Activated CD8-positive, alpha-beta memory T cell treated with anti-CD3 and anti-CD28 coated beads for 4 hours (primary cell): ENCODE measurements at regions not wholly inside any gene's neighbourhood (a gene's known extent, or its start where the extent isn't known, plus 50 kb on each side); places are given as distances from the start of the nearest gene placed in this dataset.

Experiments
- DNase-seq, 2 donors: peaks; one replicate each; pipeline ENCODE4 v3.0.0-alpha.2; 2020; ENCODE audit warnings: low read depth in 2 of 2

DNA sequence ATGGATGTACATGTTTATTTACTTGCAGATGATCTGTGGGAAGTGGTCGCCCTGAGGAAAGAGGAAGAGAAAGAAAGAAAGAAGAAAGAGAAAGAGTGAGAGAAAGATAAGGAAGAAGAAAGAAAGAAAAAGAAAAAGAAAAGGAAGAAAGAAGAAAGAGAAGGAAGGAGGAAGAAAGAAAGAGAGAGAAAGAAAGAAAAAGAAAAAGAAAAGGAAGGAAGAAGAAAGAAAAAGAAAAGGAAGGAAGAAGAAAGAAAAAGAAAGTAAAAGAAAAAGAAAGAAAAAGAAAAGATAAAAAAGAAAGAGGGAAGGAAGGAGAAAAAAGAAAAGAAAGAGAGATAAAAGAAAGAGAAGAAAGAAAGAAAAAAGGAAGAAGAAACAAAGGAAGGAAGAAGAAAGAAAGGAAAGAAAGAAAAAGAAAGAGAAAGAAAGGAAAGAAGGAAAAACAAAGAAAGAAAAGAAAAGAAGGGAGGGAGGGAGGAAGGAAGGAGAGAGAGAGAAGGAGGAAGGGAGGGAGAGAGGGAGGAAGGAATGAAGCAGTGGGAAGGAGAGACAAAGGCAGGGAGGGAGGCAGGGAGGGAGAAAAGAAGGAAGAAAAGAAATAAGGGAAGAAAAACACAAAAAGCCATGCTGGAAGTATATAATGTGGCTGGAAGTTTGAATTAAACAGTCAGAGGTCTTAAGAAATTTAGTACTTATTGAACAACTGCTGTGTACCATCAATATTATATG, 976.6 kb downstream of the FAM181B start:
- DNase-seq = no peak

DNA sequence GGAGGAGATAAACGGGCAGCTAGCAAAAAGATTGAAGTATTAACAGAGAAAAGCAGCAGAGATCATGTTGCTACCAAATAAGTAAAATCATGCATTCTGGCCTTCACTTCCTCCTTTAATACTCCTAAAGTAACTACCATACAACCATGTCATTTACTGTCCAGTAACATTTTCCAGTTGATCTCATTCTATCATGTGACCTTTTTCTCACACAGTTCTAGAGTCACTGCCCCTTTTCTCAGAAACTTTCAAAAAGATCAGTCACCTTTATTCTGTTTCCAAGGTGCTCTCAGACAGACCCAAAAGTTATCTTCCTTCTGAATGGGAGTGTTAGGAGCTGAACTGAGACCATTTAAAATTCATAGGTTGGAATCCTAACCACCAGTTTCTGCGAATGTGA, 984.4 kb downstream of the FAM181B start:
- DNase-seq = no peak

DNA sequence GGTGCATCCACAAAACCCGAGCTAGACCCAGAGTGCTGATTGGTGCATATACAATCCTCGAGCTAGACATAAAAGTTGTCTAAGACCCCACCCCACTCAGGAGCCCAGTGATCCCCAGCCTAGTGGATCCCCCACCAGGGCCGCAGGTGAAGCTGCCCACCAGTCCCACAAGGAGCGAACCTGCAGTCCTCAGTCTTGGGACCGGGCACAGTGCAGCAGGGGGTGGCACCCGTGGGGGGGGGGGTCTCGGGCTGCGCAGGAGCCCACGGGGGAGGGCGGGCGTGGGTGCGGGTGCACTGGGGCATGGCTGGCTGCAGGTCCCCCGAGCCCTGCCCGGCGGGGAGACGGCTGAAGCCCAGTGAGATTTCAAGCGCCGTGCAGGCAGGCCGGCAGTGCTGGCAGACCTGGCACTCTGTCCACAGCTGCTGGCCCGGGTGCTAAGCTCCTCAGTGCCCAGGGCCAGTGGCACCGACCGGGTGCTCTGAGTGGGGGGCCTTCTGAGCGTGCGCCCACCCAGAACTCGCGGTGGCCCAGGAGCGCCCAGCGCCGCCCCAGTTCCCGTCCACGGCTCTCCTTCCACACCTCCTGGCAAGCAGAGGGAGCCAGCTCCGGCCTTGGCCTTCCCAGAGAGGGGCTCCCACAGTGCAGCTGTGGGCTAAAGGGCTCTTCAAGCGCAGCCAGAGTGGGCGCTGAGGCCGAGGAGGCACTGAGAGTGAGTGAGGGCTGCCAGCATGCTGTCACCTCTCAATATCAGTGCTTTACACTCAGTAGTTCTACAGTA, 989.1 kb downstream of the FAM181B start:
- DNase-seq = no peak

DNA sequence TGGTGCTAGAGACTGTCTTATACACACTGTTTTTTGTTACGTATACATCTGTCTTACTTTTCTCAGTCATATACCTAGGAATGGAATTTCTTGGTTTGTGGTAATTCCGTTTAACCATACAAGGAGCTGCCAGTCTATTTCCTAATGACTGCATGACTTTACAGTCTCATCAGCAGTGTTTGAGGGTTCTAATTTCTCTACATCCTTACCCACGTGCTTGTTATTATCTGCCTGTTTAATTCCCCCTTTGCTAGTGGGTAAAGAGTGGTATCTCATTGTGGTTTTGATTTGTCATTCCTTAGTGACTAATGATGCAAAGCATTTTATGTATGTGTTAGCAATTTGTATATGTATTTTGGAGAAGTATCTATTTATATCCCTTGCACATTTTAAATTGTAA, 1008.0 kb downstream of the FAM181B start:
- no peak for DNase-seq

DNA sequence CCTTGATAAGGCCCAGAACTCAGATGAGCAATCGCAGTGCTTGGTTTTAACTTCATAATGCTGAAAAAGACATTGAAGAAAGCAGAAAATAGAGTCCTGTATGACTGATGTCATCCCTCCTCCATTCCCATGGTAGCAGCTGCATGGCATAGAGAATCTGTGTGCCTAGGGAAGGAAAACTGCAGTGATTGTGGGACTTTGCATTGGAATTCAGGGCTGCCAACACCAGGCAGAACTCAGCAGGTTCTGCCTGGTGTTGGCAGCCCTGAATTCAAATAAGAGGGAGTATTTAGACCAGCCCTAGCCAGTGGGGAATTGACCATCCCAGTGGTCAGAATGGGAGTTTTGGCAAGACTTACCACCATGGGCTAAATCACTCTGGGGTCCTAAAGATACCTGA, 1016.0 kb downstream of the FAM181B start:
- no peak for DNase-seq

DNA sequence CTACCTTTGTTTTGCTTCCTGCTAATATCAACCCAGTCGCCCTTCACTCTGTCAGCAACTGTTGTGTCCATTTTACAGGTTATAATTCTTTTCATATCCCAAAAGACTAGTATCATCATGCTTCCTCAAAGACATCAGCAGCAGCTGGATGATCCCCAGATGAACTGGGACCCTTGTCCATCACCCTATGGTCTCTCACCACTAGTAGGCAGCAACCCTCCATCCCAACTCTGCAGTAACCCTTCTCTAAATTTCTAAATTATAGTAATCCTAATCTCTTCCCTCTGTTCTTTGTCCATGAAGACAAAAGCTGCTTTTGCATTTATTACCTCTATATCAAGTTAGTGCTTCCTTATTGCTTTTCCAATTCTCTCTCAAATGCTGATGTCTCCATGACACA, 1025.8 kb downstream of the FAM181B start:
- DNase-seq = no peak

DNA sequence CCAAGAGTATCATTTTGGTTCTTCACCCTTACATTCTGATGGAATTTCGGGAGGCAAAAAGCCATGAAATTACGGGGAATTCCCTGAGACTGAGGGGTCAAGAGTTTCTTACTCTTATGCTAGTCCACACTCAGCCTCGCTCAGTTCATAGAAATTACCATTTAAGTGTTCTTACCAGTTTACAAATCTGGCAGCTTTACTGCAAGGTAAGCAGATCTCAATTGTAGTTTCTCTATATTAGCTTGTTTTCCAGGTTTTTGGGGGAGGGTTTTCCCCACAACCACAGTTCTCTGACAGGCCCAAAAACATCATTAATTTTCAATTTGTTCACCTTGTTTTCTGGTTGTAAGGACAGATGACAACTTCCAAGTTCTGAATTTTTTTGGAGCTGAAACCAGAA, 1028.4 kb downstream of the FAM181B start:
- no peak for DNase-seq

DNA sequence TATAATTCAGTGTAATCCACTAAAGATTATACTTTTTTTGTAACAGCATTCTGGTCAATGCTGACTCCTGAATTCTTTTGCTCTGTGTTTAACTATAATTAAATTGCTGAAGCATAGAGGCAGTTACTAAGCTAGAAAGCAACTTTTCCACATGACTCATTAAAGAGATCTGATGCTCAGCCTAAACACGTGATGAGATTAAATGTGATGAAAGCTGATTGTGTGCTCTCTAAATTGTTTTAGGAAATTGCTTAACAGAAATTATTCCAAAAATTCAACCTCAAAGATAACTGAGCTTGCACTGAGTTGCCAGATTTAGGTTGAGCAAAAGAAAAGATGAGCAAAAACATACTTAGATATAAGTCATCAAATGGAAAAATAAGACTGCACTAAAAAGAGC, 1033.6 kb downstream of the FAM181B start:
- DNase-seq = no peak

DNA sequence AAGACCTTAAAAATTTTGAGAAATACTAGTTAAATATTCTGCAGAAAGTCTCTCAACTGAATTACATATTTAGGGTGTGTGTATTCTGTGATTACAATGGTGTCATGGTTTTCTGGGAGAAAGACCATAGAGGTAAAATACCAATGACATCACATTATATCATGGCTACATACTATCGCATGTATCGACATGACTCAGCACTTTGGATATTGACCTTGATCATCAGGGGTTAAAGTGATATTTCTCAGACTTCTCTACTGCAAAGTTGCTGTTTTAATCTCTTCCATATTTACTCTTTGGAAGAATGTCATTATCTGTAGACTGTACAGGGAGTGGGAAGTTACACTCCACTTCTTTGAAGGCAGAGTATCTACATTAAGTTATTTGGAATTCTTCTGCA, 1046.6 kb downstream of the FAM181B start:
- no peak for DNase-seq

DNA sequence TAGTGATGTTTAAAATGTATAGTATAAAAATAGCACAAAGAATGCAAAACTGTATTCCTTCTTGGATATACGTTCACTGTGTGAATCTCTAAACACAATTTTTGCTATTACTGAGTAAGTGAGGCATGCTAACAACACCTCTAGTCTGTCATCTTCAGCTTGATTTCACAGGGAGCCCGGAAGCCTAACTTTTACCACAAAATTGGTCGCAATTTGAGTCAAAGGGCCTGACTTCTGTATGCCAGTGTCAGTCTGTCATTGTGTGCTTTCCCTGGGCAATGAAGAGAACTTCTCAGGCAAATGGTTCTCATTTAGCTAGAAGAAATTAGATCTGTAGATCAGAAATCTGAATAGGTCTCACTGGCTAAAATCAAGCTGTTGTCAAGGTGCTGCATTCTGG, 1059.5 kb downstream of the FAM181B start:
- DNase-seq = no peak

DNA sequence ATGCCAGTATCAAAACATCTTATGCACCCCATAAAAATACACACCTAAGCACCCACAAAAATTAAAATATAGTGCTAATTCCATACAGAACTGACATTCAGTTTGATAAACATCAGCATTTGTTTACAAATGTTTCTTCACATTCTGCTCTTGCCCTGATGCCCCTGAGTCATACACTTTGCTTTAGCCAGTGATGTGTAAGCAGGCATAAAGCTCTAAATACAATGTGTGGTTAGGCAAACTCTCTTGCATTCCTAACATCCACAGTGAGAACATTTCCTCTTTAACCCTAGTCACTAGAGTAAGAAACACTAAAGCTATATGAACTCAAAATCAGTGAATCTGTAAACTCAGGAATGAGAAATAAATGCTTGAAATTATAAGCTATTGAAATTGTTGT, 1060.7 kb downstream of the FAM181B start:
- no peak for DNase-seq

DNA sequence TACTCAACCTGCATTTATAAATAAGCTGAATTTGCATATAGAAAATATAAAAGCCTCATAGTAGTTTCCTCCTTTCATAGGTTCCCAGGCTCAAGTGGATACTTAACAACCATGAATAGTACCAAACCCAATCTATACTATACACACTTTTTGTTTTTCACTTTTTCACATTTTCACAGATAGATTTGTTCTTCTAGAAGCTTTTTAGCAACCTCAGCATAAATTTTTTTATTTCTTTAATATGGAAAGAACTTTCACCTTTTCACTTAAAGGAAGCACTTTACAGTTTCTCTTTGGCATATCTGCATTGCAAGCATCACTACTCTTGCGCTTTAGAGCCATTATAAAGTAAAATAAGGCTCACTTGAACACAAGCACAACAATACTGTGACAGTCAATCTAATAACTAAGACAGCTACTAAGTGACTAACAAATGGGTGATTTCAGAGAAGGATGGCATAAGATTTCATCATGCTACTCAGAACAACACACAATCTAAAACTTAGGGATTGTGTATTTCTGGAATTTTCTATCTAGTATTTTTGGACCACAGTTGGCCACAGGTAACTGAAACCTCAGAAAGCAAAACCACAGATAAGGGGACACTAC, 1063.6 kb downstream of the FAM181B start:
- DNase-seq = no peak

DNA sequence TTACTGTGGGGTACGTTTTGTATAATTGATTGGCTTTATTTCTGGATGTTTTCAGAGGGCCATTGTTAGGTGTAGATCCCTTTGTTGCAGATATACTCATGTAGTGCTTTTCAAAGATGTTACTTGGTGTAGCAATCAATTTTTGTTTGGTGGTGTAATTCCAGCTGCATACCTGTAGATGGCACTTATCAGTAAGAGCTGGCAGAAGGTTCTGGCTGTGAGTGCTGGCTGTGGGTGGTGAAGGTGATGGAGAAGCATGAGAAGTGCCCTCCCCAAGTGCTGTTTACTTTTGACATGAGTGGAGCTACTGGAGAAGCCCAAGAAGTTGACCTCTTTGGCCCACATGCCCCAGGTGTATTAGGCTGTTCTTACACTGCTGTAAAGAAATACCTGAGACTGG, 1074.9 kb downstream of the FAM181B start:
- no peak for DNase-seq

DNA sequence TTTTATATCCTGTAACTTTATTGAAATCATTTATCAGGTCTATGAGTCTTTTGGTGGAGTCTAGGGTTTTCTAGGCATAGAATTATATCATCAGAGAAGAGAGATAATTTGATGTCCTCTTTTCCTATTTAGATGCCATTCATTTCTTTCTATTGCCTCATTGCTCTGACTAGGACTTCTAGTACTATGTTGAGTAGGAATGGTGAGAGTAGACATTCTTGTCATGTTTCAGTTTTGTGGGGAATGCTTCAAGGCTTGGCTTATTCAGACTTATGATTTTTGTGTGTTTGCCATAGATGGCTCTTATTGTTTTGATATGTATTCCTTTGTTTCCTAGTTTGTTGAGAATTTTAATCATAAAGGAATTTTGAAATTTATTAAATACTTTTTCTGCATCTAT, 1078.3 kb downstream of the FAM181B start:
- DNase-seq = no peak

DNA sequence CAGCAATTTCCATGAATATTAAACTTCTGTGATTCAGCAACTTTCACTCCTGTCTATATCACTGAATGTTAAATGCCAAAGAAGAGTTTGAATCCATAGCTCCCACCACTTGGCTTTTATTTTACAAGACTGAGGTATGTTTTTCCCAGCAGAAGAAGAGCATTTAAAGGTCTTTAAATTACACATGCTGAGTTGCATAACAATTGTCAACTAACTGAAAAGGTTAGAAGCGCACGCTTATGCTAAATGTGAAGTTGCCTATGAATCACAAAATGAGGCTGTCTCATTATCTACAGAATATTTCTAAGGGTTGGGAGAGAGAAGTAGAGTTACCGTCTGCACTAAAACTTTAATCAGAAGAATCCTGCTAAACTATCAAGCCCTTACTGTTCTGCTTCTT, 1086.3 kb downstream of the FAM181B start:
- DNase-seq = no peak

DNA sequence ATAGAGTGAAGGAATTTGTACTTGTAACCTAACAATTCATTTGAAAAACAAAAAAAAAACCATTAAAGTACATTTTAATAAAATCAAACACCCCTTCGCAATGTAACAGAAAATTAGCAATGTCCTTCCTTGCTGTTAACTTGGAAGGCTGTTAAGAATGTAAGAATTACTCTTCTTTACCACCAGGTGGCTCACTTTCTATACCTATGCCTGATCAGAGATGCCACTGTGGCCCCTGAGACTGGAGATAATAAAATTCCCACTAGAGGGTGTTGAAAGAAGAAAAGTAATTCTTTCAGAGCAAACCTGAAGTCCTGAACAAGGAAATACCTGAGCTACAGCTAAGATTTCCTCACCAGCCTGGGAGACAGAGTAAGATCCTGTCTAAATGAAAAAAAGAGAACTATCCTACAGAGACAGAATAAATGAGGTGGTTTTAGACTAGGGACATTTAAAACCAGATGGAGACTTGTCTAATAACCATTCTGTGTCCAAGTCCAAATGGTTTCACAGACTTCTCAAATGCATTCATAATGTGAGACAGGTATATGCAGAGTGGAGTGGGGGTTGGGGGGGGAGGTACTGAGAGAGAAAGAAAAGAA, 1089.3 kb downstream of the FAM181B start:
- no peak for DNase-seq

DNA sequence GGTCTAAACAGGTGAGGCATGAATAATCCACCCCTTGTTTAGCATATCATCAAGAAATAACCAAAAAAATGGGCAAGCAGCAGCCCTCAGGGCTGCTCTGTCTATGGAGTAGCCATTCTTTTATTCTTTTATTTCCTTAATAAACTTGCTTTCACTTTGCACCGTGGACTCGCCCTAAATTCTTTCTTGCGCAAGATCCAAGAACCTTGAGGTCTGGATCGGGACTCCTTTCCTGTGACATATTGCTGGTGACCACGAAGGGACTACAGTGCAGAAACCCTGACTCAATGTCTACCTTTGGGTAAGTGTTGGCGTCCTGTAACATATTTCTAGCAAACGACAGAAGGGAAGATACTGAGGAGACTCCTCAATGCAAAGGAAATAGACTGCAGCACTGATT, 1099.2 kb downstream of the FAM181B start:
- no peak for DNase-seq

DNA sequence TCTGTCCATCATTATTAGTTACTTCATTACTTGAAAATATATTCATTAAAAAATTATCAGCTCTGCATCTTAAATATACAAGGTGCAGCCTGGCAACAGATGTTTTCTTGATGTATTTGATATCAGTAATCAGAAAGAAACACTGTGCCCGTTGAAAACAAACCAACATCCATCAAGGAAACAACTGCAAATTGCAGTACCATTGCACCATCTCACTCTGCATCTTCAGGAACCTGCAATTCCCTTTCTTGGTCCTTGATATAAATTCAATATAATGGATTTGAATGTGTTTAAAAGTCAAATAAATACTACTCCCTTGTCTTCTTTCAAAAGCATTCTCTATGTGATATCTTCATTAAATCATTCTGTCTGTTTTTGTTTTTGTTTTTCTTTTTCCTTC, 1131.2 kb downstream of the FAM181B start:
- no peak for DNase-seq

DNA sequence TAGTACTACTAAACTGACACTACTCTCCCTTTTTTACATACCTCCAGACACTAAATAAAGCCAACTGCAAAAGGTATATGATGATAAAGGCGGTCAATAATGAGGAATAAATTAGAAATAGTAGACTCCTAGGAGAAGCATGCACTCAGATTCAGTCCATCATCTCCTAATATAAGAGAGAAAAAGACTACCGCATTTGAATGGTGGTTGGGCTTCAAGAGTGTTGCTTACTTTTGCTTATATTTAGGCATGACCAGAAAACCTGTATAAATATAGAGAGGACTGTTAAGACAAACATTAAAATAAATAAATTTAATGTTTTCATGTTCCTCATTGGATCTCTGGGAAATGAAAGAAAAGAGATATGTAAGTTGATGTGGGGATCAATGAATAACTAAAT, 1137.0 kb downstream of the FAM181B start:
- no peak for DNase-seq

DNA sequence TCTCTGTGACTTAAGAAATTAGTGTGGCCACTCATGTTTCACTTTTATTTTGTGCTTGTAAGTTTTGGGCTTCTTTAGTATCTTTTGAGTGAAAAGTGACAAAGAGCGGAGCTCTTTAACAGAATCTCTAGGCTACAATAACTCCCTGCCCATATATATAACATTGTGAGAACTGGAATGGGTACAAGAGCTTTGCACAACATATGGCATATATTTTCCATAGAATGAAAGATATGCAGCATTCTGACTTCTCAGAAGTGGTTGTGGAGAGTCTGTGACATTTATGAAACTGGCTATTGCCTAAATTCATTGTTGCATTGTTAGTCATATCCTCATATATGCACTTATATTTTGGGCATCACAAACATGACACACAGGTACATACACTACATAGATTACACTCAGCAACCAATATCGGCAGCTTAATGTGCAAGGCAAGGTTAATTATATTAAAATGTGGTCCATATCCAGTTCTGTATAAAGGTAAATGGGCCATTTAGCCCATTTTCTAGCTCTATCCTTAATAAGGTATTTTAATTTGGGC, 1148.2 kb downstream of the FAM181B start:
- DNase-seq = no peak

DNA sequence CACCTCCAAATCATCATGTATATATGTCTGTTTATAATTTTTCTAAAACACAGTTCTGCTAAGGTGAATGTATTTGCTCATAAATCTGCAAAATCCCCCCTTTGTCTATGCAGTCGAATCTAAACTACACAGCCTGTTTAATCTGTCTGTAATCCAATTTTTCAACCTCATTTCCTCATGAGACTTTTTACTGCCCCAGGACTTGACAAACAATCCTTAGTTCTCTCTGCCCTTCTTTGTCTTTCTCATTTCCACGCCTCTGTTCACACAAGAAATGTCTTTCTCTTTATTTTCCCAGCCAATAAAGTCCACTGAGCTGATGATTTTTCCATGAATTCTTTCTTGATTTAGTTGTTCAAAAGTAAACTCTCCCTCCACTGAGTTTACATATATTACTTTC, 1154.3 kb downstream of the FAM181B start:
- DNase-seq = no peak

DNA sequence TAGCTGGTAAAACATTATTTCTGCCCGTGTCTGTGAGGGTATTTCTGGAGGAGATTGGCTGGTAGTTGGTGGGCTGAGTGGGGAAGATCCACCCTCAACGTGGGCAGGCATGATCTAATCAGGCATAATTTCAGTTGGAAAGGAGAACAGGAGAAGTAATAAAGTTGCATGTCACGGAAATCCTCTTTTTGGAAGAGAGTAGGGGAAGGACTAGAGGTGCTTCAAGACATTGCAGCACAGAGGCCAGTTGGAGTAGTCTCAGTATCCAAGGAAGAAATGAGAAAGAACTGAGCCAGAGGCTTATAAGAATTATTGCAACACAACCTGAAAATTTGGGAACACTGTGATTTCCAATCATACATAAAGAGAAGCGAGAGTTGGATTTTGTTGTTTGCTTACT, 1155.1 kb downstream of the FAM181B start:
- DNase-seq = no peak
